Sigmoid colon (tissue), 4 donors: ENCODE measurements at regions not wholly inside any gene's neighbourhood (a gene's known extent, or its start where the extent isn't known, plus 50 kb on each side); places are given as distances from the start of the nearest gene placed in this dataset.
"Not testable (repeated sequence)": the region's sequence is repeated elsewhere in the genome, so short reads cannot be mapped to it uniquely, and the experiment has no call there.

Experiments
- CTCF ChIP-seq, 4 experiments: fragments of 450-650 bp in 3 of 4; fragments of 200-600 bp in 1 of 4; IDR thresholded peaks; one replicate each; pipeline ENCODE4 v1.5.1; 2016 to 2019; ENCODE audit warnings: antibody characterized with exemption in 4 of 4, mild to moderate bottlenecking in 3 of 4, moderate library complexity in 2 of 4
- EP300 ChIP-seq, 4 donors: sonication (generic); formaldehyde crosslinking; IDR thresholded peaks; one replicate each; pipeline ENCODE4 v1.6.1; 2017; ENCODE audit warnings: antibody characterized with exemption in 4 of 4

- not testable (repeated sequence) for TF ChIP-seq CTCF, EP300 (IDR thresholded peaks at IDR 0.05)
Observed at GRCh38 chr7:153410997-153411642, 641.1 kb upstream of the DPP6 start.
